HG03469 (cell line): ENCODE measurements at regions not wholly inside any gene's neighbourhood (a gene's known extent, or its start where the extent isn't known, plus 50 kb on each side); places are given as distances from the start of the nearest gene placed in this dataset.

Experiments
- ATAC-seq: cut with Tn5 transposase; IDR thresholded peaks from one replicate; pipeline ENCODE4 v1.9.1; 2021; ENCODE audit warnings: mild to moderate bottlenecking, moderate library complexity, moderate number of reproducible peaks; ENCODE audit not compliant: unreplicated experiment

GRCh38 chr5:68379275-68380036, 163.9 kb downstream of the PIK3R1 start:
- no peak for ATAC-seq

- ATAC-seq: no peak
Observed at GRCh38 chr5:68380078-68380477, 164.5 kb downstream of the PIK3R1 start.

- ATAC-seq: no peak
Observed at GRCh38 chr5:68381060-68381459, 165.5 kb downstream of the PIK3R1 start.

GRCh38 chr5:68381909-68382308, 166.4 kb downstream of the PIK3R1 start:
- no peak for ATAC-seq

- no peak for ATAC-seq
Observed at GRCh38 chr5:68382640-68383039, 167.1 kb downstream of the PIK3R1 start.

GRCh38 chr5:68383888-68384310, 168.3 kb downstream of the PIK3R1 start:
- ATAC-seq: no peak

- ATAC-seq: no peak
Observed at GRCh38 chr5:68384936-68385594, 169.5 kb downstream of the PIK3R1 start.

GRCh38 chr5:68385936-68386335, 170.4 kb downstream of the PIK3R1 start:
- no peak for ATAC-seq

- ATAC-seq: no peak
Observed at GRCh38 chr5:68387074-68387796, 171.7 kb downstream of the PIK3R1 start.

- no peak for ATAC-seq
Observed at GRCh38 chr5:68389618-68390017, 174.1 kb downstream of the PIK3R1 start.

- ATAC-seq: no peak
Observed at GRCh38 chr5:68392617-68393016, 177.1 kb downstream of the PIK3R1 start.

- no peak for ATAC-seq
Observed at GRCh38 chr5:68395302-68395701, 179.7 kb downstream of the PIK3R1 start.

GRCh38 chr5:68395926-68396511, 180.5 kb downstream of the PIK3R1 start:
- no peak for ATAC-seq

- ATAC-seq: no peak
Observed at GRCh38 chr5:68396722-68397121, 181.2 kb downstream of the PIK3R1 start.

- ATAC-seq: no peak
Observed at GRCh38 chr5:68398146-68398812, 182.7 kb downstream of the PIK3R1 start.

- no peak for ATAC-seq
Observed at GRCh38 chr5:68403301-68403700, 187.7 kb downstream of the PIK3R1 start.

GRCh38 chr5:68404246-68404645, 188.7 kb downstream of the PIK3R1 start:
- ATAC-seq: no peak

- ATAC-seq: no peak
Observed at GRCh38 chr5:68405026-68405684, 189.6 kb downstream of the PIK3R1 start.

- ATAC-seq: peak; percentile 16
Observed at GRCh38 chr5:68405784-68406743, 190.5 kb downstream of the PIK3R1 start.
